ENCODE measurements at regions not wholly inside any gene's neighbourhood (a gene's known extent, or its start where the extent isn't known, plus 50 kb on each side); places are given as distances from the start of the nearest gene placed in this dataset.

DNA sequence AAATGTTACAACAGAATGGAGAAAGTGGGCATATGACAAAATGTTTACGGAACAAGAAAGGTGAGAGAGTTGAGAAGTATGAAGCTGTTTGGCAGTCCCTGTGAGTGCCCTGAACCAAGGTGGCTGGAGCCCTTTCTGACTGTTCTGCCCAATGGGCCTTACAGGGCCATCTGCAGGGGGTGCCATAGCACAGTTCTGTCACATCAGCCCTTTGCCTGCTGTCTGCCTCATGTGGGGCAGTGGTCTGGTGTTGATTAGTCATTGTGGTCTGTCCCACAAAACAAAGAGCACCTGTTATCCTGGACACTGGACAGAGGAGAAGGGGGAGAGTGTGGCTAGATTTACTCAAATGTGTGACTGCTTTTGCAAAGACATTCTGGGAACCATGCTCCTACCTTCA lies 51.5 kb upstream of the OSBPL3 start:
- TF ChIP-seq POLR2A (IDR thresholded peaks at IDR 0.05; ENCODE audit: low read depth, low read length) (no peak), POLR2AphosphoS5 (IDR thresholded peaks at IDR 0.05; ENCODE audit: low read depth, low read length) (no peak), TAF1 (IDR thresholded peaks at IDR 0.05; ENCODE audit: borderline replicate concordance, low read depth, low read length) (no peak)
